HUES64 (cell line): ENCODE measurements at regions not wholly inside any gene's neighbourhood (a gene's known extent, or its start where the extent isn't known, plus 50 kb on each side); places are given as distances from the start of the nearest gene placed in this dataset.

Experiments
- H3K27ac ChIP-seq: 2 replicates; pipeline ENCODE4 v1.7.0; 2013; ENCODE audit warnings: low read depth, low read length, inconsistent platforms
- H3K27me3 ChIP-seq: 2 replicates; pipeline ENCODE4 v1.6.1; 2013; ENCODE audit warnings: mild to moderate bottlenecking, low read length; ENCODE audit not compliant: insufficient read depth
- H3K36me3 ChIP-seq: 2 replicates; pipeline ENCODE4 v1.6.1; 2013; ENCODE audit warnings: mild to moderate bottlenecking, low read length; ENCODE audit not compliant: insufficient read depth
- H3K4me1 ChIP-seq: 2 replicates; pipeline ENCODE4 v1.6.1; 2013; ENCODE audit warnings: mild to moderate bottlenecking, low read length, moderate library complexity; ENCODE audit not compliant: insufficient read depth
- H3K4me3 ChIP-seq: 2 replicates; pipeline ENCODE4 v1.5.1; 2013; ENCODE audit warnings: mild to moderate bottlenecking, low read length, moderate library complexity
- H3K9ac ChIP-seq: 2 replicates; pipeline ENCODE4 v1.6.1; 2013; ENCODE audit warnings: mild to moderate bottlenecking, low read depth, low read length
- H3K9me3 ChIP-seq: 2 replicates; pipeline ENCODE4 v1.6.1; 2013; ENCODE audit warnings: low read depth, low read length; ENCODE audit not compliant: insufficient read depth
- WGBS: fragments of 150-250, 120-280 bp; methylation state at CpG from one replicate; pipeline ENCODE4 v1.1.7; 2013; ENCODE audit warnings: missing lambda C conversion rate; 5-methylcytosine and 5-hydroxymethylcytosine counted together

DNA sequence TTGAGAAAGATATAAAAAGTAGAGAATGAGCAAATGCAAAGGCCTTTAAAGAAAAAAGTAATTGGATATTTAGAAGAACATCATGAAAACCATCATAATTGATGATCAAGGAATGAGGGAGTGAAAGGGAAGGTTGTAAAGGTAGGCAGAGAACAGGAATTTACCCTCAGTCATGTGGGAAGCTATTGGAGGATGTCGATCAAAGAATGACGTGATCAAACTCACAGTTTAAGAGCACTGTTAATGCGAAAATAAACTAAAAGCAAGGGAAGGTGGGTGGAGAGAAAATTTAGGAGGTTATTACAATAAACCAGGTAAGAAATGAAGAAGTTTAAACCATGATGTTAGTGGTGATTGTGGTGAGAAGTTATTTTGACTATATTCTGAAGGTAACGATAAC is 982.6 kb upstream of the EYS start:
- WGBS: 95% methylated on average over 4 of the region's 4 CpGs
- H3K36me3 ChIP-seq: no peaks in the 10 kb centered on the region

GRCh38 chr6:66687611-66688140 is 980.6 kb upstream of the EYS start:
- H3K4me3 ChIP-seq: no peak overlapping the region
- no peaks in the 10 kb centered on the region for H3K4me1 ChIP-seq
- no peaks in the 10 kb centered on the region; the same call in 1 of the 2 replicates for H3K9me3 ChIP-seq
- WGBS: 57% methylated on average over 3 of the region's 3 CpGs
- H3K27ac ChIP-seq: no peak overlapping the region
- H3K36me3 ChIP-seq: no peaks in the 10 kb centered on the region
- no peak overlapping the region for H3K9ac ChIP-seq
- H3K27me3 ChIP-seq: no peaks in the 10 kb centered on the region

More for the DNA sequence above, 982.6 kb upstream of the EYS start:
- Histone ChIP-seq H3K4me3 (no peak overlapping the region), H3K9ac (no peak overlapping the region), H3K9me3 (no peaks in the 10 kb centered on the region), H3K27me3 (no peaks in the 10 kb centered on the region), H3K27ac (no peak overlapping the region), H3K4me1 (no peaks in the 10 kb centered on the region)

GRCh38 chr6:66675906-66676305 is 968.9 kb upstream of the EYS start:
- no peak overlapping the region for H3K9ac ChIP-seq
- H3K27me3 ChIP-seq: no peaks in the 10 kb centered on the region
- no peaks in the 10 kb centered on the region for H3K36me3 ChIP-seq
- H3K4me3 ChIP-seq: no peak overlapping the region
- H3K27ac ChIP-seq: no peak overlapping the region
- no peaks in the 10 kb centered on the region for H3K4me1 ChIP-seq
- WGBS: 100% methylated on average over 2 of the region's 5 CpGs
- no peaks in the 10 kb centered on the region for H3K9me3 ChIP-seq

DNA sequence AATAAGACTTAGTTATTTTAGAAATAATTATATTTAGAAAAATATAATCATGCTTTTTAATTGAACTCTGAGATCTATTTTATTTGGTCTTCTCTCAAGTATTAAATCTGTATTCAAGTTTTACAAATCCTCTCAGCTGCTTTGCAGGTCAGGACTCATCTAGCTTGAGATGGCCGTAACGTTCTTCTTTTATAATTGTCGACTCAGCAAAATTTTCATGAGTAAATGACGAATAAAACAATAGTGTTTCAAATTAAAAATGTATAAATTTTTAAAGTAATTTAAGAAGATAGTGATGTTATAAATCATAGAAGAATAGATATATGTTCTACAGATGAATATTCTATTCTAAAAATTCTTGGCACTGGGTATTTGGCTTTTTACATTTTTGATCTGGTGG is 957.1 kb upstream of the EYS start:
- 95% methylated on average over 3 of the region's 4 CpGs for WGBS
- Histone ChIP-seq H3K9ac (no peak overlapping the region), H3K36me3 (no peaks in the 10 kb centered on the region), H3K4me1 (peaks cover 6% of the 10 kb centered on the region), H3K27me3 (no peaks in the 10 kb centered on the region), H3K27ac (no peak overlapping the region), H3K4me3 (no peak overlapping the region), H3K9me3 (no peaks in the 10 kb centered on the region)

DNA sequence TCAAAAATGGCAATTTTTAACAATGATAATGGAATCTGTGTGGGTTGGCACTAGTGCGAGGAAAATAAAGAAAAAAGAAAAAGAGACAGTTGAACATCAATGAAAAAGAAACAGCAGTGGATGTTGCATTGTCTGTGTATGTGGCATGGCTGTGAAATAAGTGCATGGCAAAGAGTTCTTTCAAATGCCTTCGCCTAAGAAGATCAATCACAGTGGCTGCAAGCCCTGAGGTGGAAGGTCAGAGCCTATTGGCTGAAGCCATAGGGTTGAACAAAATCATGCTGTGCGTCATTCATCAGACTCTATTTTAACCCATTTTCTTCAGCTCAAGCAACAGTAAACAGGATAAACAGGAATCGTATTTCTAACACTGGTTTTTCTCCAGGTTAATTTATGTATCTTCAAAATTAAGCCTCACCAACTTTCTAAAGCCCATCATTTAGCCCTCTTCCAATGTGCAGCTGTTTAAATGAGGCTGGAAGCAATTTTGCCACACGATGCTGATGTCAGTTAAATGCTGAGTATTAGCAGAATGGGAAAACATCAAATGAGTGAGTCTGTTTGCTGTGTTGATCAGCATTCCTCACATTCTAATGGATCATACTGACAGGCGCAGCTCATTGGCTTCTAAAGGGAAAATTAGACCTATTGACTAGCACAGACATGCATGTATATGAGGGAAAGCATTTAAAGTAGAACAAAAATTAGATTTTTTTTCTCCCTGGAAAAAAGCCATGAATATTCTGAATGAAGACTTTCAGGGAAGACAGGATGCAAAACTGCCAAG is 955.9 kb upstream of the EYS start:
- Histone ChIP-seq H3K9ac (no peak overlapping the region), H3K27me3 (no peaks in the 10 kb centered on the region), H3K36me3 (no peaks in the 10 kb centered on the region), H3K9me3 (no peaks in the 10 kb centered on the region), H3K4me1 (peaks cover 6% of the 10 kb centered on the region), H3K27ac (peak overlapping the region; percentile 15; the same call in 1 of the 2 replicates), H3K4me3 (no peak overlapping the region)
- 82% methylated on average over 6 of the region's 6 CpGs for WGBS

- Histone ChIP-seq H3K4me3 (no peak overlapping the region), H3K9ac (no peak overlapping the region), H3K36me3 (no peaks in the 10 kb centered on the region), H3K4me1 (peaks cover 6% of the 10 kb centered on the region), H3K9me3 (no peaks in the 10 kb centered on the region), H3K27me3 (no peaks in the 10 kb centered on the region), H3K27ac (0 out of 2 replicates have a peak overlapping the region, but pooled peaks have one; percentile 15)
Measured at GRCh38 chr6:66662196-66662595, 955.2 kb upstream of the EYS start.

DNA sequence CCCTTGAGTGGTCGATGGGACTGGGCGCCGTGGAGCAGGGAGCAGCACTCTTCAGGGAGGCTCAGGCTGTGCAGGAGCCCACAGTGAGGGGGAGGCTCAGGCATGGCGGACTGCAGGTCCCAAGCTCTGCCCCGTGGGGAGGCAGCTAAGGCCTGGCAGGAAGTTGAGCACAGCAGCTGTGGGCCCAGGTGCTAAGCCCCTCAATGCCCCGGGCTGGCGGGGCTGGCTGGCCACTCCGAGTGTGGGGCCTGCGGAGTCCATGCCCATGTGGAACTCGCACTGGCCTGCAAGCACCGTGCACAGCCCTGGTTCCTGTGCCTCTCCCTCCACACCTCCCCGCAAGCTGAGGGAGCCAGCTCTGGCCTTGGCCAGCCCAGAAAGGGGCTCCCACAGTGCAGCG is 948.4 kb upstream of the EYS start:
- Histone ChIP-seq H3K4me1 (no peaks in the 10 kb centered on the region), H3K9me3 (0 out of 2 replicates have a peak, but pooled peaks cover 7% of the 10 kb centered on the region), H3K27ac (no peak overlapping the region), H3K9ac (no peak overlapping the region), H3K4me3 (no peak overlapping the region), H3K27me3 (no peaks in the 10 kb centered on the region), H3K36me3 (no peaks in the 10 kb centered on the region)
- 97% methylated on average over 13 of the region's 13 CpGs for WGBS

- Histone ChIP-seq H3K27me3 (no peaks in the 10 kb centered on the region), H3K36me3 (no peaks in the 10 kb centered on the region), H3K27ac (no peak overlapping the region), H3K4me3 (no peak overlapping the region), H3K4me1 (no peaks in the 10 kb centered on the region), H3K9ac (no peak overlapping the region), H3K9me3 (no peaks in the 10 kb centered on the region)
- WGBS: no CpG with 5 or more reads among the region's 3 CpGs
Measured at GRCh38 chr6:66638518-66638917, 931.5 kb upstream of the EYS start.

GRCh38 chr6:66638099-66638498 is 931.1 kb upstream of the EYS start:
- H3K36me3 ChIP-seq: no peaks in the 10 kb centered on the region
- H3K27me3 ChIP-seq: no peaks in the 10 kb centered on the region
- H3K9ac ChIP-seq: no peak overlapping the region
- no peak overlapping the region for H3K27ac ChIP-seq
- no peak overlapping the region for H3K4me3 ChIP-seq
- H3K9me3 ChIP-seq: no peaks in the 10 kb centered on the region
- 90% methylated on average over 5 of the region's 5 CpGs for WGBS
- H3K4me1 ChIP-seq: no peaks in the 10 kb centered on the region

DNA sequence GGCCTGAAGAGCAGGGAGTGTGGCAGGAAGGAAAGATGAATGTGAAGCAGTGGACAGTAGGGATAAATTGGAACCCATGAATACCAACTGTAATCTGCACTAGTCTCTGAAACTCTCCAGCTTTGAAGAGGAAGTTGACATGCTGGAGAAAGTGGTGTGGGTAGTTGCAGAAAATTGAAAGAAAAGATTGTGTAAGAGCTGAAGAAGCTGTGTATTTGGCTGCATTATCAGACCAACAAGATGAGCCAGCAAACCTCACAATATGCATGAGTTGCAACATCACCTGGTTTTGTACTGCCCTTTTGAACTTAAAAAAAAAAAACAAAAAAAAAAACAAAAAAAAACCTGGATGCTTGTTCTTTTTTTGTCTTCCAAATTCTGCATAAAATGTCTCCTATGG is 921.9 kb upstream of the EYS start:
- no peaks in the 10 kb centered on the region for H3K9me3 ChIP-seq
- no peak overlapping the region for H3K4me3 ChIP-seq
- H3K27ac ChIP-seq: no peak overlapping the region
- H3K9ac ChIP-seq: no peak overlapping the region
- no peaks in the 10 kb centered on the region for H3K4me1 ChIP-seq
- H3K27me3 ChIP-seq: no peaks in the 10 kb centered on the region
- H3K36me3 ChIP-seq: no peaks in the 10 kb centered on the region

GRCh38 chr6:66623050-66623449 is 916.0 kb upstream of the EYS start:
- Histone ChIP-seq H3K27me3 (no peaks in the 10 kb centered on the region), H3K27ac (no peak overlapping the region), H3K9ac (no peak overlapping the region), H3K4me3 (no peak overlapping the region), H3K36me3 (no peaks in the 10 kb centered on the region), H3K9me3 (no peaks in the 10 kb centered on the region), H3K4me1 (no peaks in the 10 kb centered on the region)
- 100% methylated on average over 1 of the region's 1 CpG for WGBS
